GM20000 (cell line): ENCODE measurements at regions not wholly inside any gene's neighbourhood (a gene's known extent, or its start where the extent isn't known, plus 50 kb on each side); places are given as distances from the start of the nearest gene placed in this dataset.

Experiments used
- DNase-seq: peaks from one replicate; pipeline ENCODE4 v3.0.0; 2012; ENCODE audit warnings: low spot score
- CTCF ChIP-seq: IDR thresholded peaks from 2 replicates; pipeline ENCODE4 v1.5.1; 2012; ENCODE audit warnings: mild to moderate bottlenecking, control low read depth; ENCODE audit errors: extremely low read depth, missing control alignments

GRCh38 chr20:57999465-58000111 lies 228.9 kb downstream of the ANKRD60 start:
- TF ChIP-seq CTCF: no peak
- DNase-seq: no peak

- no peak for DNase-seq
- TF ChIP-seq CTCF: no peak
Observed at GRCh38 chr20:57998981-57999464, 229.4 kb downstream of the ANKRD60 start.

GRCh38 chr20:57998276-57998675 lies 230.2 kb downstream of the ANKRD60 start:
- no peak for DNase-seq
- TF ChIP-seq CTCF: no peak

- no peak for TF ChIP-seq CTCF
- DNase-seq: no peak
Observed at GRCh38 chr20:57996936-57997890, 231.2 kb downstream of the ANKRD60 start.

- no peak for DNase-seq
- TF ChIP-seq CTCF: no peak
Observed at GRCh38 chr20:57996465-57996864, 232.0 kb downstream of the ANKRD60 start.

- DNase-seq: no peak
- no peak for TF ChIP-seq CTCF
Observed at GRCh38 chr20:57995381-57995977, 233.0 kb downstream of the ANKRD60 start.
